HepG2 (cell line): ENCODE measurements at regions not wholly inside any gene's neighbourhood (a gene's known extent, or its start where the extent isn't known, plus 50 kb on each side); places are given as distances from the start of the nearest gene placed in this dataset.

ENCODE experiments used
- ATAC-seq: fragments of 200-7000 bp; cut with Tn5 transposase; 3 replicates; pipeline ENCODE4 v1.9.1; 2020; ENCODE audit warnings: mild to moderate bottlenecking, moderate library complexity
- BruUV-seq: library from RNA; stranded (reverse); fragments of 400-500 nt; replicated peaks from 2 replicates; lab custom pipeline; 2021; lab: Mats Ljungman, UMichigan
- CTCF ChIA-PET: fragments of 300-600 bp; formaldehyde crosslinking; extraction: SDS; loops from one replicate; lab custom pipeline; 2021; ENCODE audit warnings: low total read pairs, inconsistent platforms, low intra/inter-chr PET ratio; lab: Yijun Ruan, JAX
- POLR2A ChIA-PET: fragments of 350-600 bp; sonication (Branson Sonifier 250); formaldehyde crosslinking; loops from one replicate; lab custom pipeline; 2020; ENCODE audit warnings: antibody characterized with exemption, inconsistent platforms; lab: Yijun Ruan, JAX
- DNase-seq: peaks from one replicate; pipeline ENCODE4 v3.0.0-alpha.2; 2015; ENCODE audit warnings: low spot score
- FAIRE-seq: peaks from 3 replicates; lab custom pipeline; 2011; peaks lifted over from hg19 to GRCh38; lab: Jason Lieb, UNC
- H2AFZ ChIP-seq: one replicate; pipeline ENCODE4 v1.6.1; 2011; ENCODE audit warnings: low read length, inconsistent platforms
- H3K27ac ChIP-seq: fragments of 300-600 bp; 3 replicates; pipeline ENCODE4 v1.8.0; 2011; ENCODE audit warnings: mixed run types, mild to moderate bottlenecking, mixed read lengths, low read length, inconsistent platforms; ENCODE audit not compliant: insufficient read depth; ENCODE audit errors: extremely low read length
- H3K27me3 ChIP-seq, 2 experiments: fragments of 200-600 bp in 1 of 2; 2 replicates in 1 of 2; 3 replicates in 1 of 2; pipeline versions ENCODE4 v1.6.0 to v1.8.0; 2011; ENCODE audit warnings: low read length in 2 of 2, mild to moderate bottlenecking in 2 of 2, moderate library complexity in 2 of 2, inconsistent platforms in 1 of 2; ENCODE audit not compliant: insufficient read depth in 2 of 2, control insufficient read depth in 1 of 2
- H3K36me3 ChIP-seq, 2 experiments: fragments of 200-600 bp in 1 of 2; replicated peaks in 1 of 2; 2 replicates in 1 of 2; 3 replicates in 1 of 2; pipeline versions ENCODE4 v1.5.1 to v1.8.0; 2011; ENCODE audit warnings: low read length in 2 of 2, inconsistent platforms in 1 of 2; ENCODE audit not compliant: insufficient read depth in 2 of 2, control insufficient read depth in 1 of 2
- H3K4me1 ChIP-seq: 2 replicates; pipeline ENCODE4 v1.5.1; 2012; ENCODE audit warnings: low read length, inconsistent platforms; ENCODE audit not compliant: insufficient read depth
- H3K4me2 ChIP-seq: 2 replicates; pipeline ENCODE4 v1.6.0; 2011; ENCODE audit warnings: low read depth, low read length, inconsistent platforms
- H3K4me3 ChIP-seq, 3 experiments: fragments of 200-600 bp in 1 of 3; sonication (generic), shearing (Covaris generic) in 1 of 3; replicated peaks in 1 of 3; 2 replicates each; pipeline ENCODE4 v1.5.1; 2011 to 2016; ENCODE audit warnings: low read length in 3 of 3, inconsistent platforms in 2 of 3, low read depth in 2 of 3, mild to moderate bottlenecking in 2 of 3, control low read depth in 1 of 3, mixed read lengths in 1 of 3; ENCODE audit not compliant: insufficient read depth in 1 of 3
- H3K79me2 ChIP-seq: one replicate; pipeline ENCODE4 v1.6.1; 2011; ENCODE audit warnings: low read length, inconsistent platforms; ENCODE audit not compliant: insufficient read depth
- H3K9ac ChIP-seq: 2 replicates; pipeline ENCODE4 v1.6.0; 2011; ENCODE audit warnings: mild to moderate bottlenecking, low read depth, low read length, inconsistent platforms; ENCODE audit not compliant: insufficient read depth
- H3K9me3 ChIP-seq: 2 replicates; pipeline ENCODE4 v1.5.1; 2012; ENCODE audit warnings: mild to moderate bottlenecking, low read length
- H4K20me1 ChIP-seq: 2 replicates; pipeline ENCODE4 v1.6.0; 2011; ENCODE audit warnings: inconsistent platforms, mild to moderate bottlenecking, low read length, moderate library complexity; ENCODE audit not compliant: insufficient read depth
- HIVEP1 ChIP-seq: sonication (generic); formaldehyde crosslinking; IDR thresholded peaks from 2 replicates; pipeline ENCODE4 v1.4.0; 2020; ENCODE audit warnings: mild to moderate bottlenecking, missing genetic modification reagents
- MAFF ChIP-seq: IDR thresholded peaks from 2 replicates; pipeline ENCODE4 v1.6.1; 2011; ENCODE audit warnings: low read depth, low read length, improper control_type of control experiment
- MAFK ChIP-seq, 2 experiments: IDR thresholded peaks in 1 of 2; conservative IDR thresholded peaks in 1 of 2; 2 replicates each; pipeline ENCODE4 v1.6.1; 2011; ENCODE audit warnings: improper control_type of control experiment in 2 of 2, low read length in 2 of 2
- PRDM10 ChIP-seq: sonication (generic); formaldehyde crosslinking; IDR thresholded peaks from 2 replicates; pipeline ENCODE4 v1.4.0; 2020; ENCODE audit warnings: low read depth, missing genetic modification reagents
- RXRB ChIP-seq: IDR thresholded peaks from 2 replicates; pipeline ENCODE4 v1.6.1; 2016; ENCODE audit warnings: borderline replicate concordance, missing genetic modification reagents, missing compliant biosample characterization
- THAP8 ChIP-seq: sonication (generic); formaldehyde crosslinking; IDR thresholded peaks from 2 replicates; pipeline ENCODE4 v1.5.1; 2020; ENCODE audit warnings: missing genetic modification reagents, mild to moderate bottlenecking, borderline replicate concordance
- ZNF34 ChIP-seq: sonication (generic); formaldehyde crosslinking; IDR thresholded peaks from 2 replicates; pipeline ENCODE4 v1.4.0; 2020; ENCODE audit warnings: mild to moderate bottlenecking, missing genetic modification reagents, borderline replicate concordance
- ZNF460 ChIP-seq: sonication (generic); formaldehyde crosslinking; IDR thresholded peaks from 2 replicates; pipeline ENCODE4 v1.5.1; 2020; ENCODE audit warnings: missing genetic modification reagents, mild to moderate bottlenecking, borderline replicate concordance
- ZNF468 ChIP-seq: sonication (generic); formaldehyde crosslinking; IDR thresholded peaks from 2 replicates; pipeline ENCODE4 v1.8.0; 2022; ENCODE audit warnings: mild to moderate bottlenecking, moderate library complexity, missing genetic modification reagents
- ZNF501 ChIP-seq: sonication (generic); formaldehyde crosslinking; IDR thresholded peaks from 2 replicates; pipeline ENCODE4 v1.5.1; 2020; ENCODE audit warnings: mild to moderate bottlenecking, moderate library complexity, missing genetic modification reagents
- ZNF574 ChIP-seq: sonication (generic); formaldehyde crosslinking; IDR thresholded peaks from 2 replicates; pipeline ENCODE4 v1.4.0; 2020; ENCODE audit warnings: missing genetic modification reagents
- ZNF577 ChIP-seq: sonication (generic); formaldehyde crosslinking; IDR thresholded peaks from 2 replicates; pipeline ENCODE4 v1.4.0; 2020; ENCODE audit warnings: mild to moderate bottlenecking, low read depth, missing genetic modification reagents, borderline replicate concordance
- ZNF614 ChIP-seq: IDR thresholded peaks from 2 replicates; pipeline ENCODE4 v1.6.1; 2018; ENCODE audit warnings: missing biosample characterization, missing genetic modification reagents, inconsistent platforms, borderline replicate concordance
- ZNF761 ChIP-seq: sonication (generic); formaldehyde crosslinking; conservative IDR thresholded peaks from 2 replicates; pipeline ENCODE4 v1.4.0; 2020; ENCODE audit warnings: mild to moderate bottlenecking, missing genetic modification reagents
- ZNF782 ChIP-seq: sonication (generic); formaldehyde crosslinking; IDR thresholded peaks from 2 replicates; pipeline ENCODE4 v1.4.0; 2020; ENCODE audit warnings: missing genetic modification reagents, mild to moderate bottlenecking, borderline replicate concordance
- WGBS: methylation state at CpG from one replicate; pipeline ENCODE4 v1.1.6; 2017; ENCODE audit warnings: low lambda C conversion rate; 5-methylcytosine and 5-hydroxymethylcytosine counted together
- in situ Hi-C: cut with HindIII; loops from 2 replicates; pipeline ENCODE4 v1.10.0; 2017; ENCODE audit warnings: low pct_unique_long_range_greater_than_20kb; ENCODE audit not compliant: extremely low pct_ligation_motif_present
- intact Hi-C: fragments of 100-400 bp; cut with micrococcal nuclease; formaldehyde crosslinking; loops from one replicate; pipeline ENCODE4 v1.10.0; 2022; ENCODE audit not compliant: unreplicated experiment
- TF ChIP-seq, protein P1 (sequence below): sonication (generic); formaldehyde crosslinking; IDR thresholded peaks from 2 replicates; pipeline ENCODE4 v1.5.0; 2020; ENCODE audit warnings: mild to moderate bottlenecking, missing genetic modification reagents

DNA sequence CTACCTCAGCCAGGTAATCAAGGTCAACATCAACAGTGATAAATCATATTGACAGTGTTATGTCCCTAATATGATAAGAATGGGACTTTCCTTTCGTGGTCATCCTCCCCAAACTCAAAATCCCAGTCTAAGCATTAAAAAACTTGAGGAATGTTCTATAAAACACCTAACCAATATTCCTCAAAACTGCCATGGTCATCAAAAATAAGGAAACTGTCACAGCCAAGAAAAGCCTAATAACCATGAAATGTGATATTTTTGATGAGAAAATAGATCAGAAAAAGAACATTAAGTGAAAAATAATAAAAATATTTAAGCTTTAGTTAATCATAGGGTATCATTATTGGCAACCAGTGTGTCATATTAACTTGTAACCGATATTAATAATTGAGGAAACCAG lies 232.1 kb upstream of the ATP10B start:
- POLR2A ChIA-PET: no interaction called here
- TF ChIP-seq RXRB (CRISPR knock-in tag) (no peak), MAFF (peak; percentile 79), ZNF761 (CRISPR knock-in tag) (no peak), HIVEP1 (CRISPR knock-in tag) (no peak), PRDM10 (CRISPR knock-in tag) (no peak), ZNF574 (CRISPR knock-in tag) (no peak), ZNF460 (CRISPR knock-in tag) (no peak), MAFK (conservative IDR thresholded peaks at IDR 0.05 in 1 of 2, IDR thresholded peaks at IDR 0.05 in 1 of 2; ENCODE audit: low read length in 2 of 2) (peak; percentile 81 to 89), ZNF501 (CRISPR knock-in tag) (no peak), ZNF614 (CRISPR knock-in tag) (no peak), ZNF468 (CRISPR knock-in tag) (no peak), ZNF577 (CRISPR knock-in tag) (no peak), ZNF782 (no peak), ZNF34 (CRISPR knock-in tag) (no peak), THAP8 (CRISPR knock-in tag) (no peak)
- TF ChIP-seq, protein P1, sequence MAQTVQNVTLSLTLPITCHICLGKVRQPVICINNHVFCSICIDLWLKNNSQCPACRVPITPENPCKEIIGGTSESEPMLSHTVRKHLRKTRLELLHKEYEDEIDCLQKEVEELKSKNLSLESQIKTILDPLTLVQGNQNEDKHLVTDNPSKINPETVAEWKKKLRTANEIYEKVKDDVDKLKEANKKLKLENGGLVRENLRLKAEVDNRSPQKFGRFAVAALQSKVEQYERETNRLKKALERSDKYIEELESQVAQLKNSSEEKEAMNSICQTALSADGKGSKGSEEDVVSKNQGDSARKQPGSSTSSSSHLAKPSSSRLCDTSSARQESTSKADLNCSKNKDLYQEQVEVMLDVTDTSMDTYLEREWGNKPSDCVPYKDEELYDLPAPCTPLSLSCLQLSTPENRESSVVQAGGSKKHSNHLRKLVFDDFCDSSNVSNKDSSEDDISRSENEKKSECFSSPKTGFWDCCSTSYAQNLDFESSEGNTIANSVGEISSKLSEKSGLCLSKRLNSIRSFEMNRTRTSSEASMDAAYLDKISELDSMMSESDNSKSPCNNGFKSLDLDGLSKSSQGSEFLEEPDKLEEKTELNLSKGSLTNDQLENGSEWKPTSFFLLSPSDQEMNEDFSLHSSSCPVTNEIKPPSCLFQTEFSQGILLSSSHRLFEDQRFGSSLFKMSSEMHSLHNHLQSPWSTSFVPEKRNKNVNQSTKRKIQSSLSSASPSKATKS (CRISPR knock-in tag): no peak

More for the DNA sequence above, 232.1 kb upstream of the ATP10B start:
- Histone ChIP-seq H4K20me1 (no peaks in the 10 kb centered on the region), H3K4me1 (no peaks in the 10 kb centered on the region), H3K4me3 (no peak overlapping the region), H3K9ac (no peak overlapping the region), H3K79me2 (no peaks in the 10 kb centered on the region), H2AFZ (no peak overlapping the region), H3K27me3 (no peaks in the 10 kb centered on the region), H3K36me3 (no peaks in the 10 kb centered on the region), H3K27ac (no peak overlapping the region), H3K4me2 (no peak overlapping the region), H3K9me3 (no peaks in the 10 kb centered on the region)
- no TSS peak for BruUV-seq
- intact Hi-C loops (no loop called here), in situ Hi-C loops (no loop called here)
- ATAC-seq: no peak
- WGBS: 1% methylated on average over 2 of the region's 2 CpGs
- no peak for FAIRE-seq
- no peak for DNase-seq
- CTCF ChIA-PET: no interaction called here
